GM23338 (cell line): ENCODE measurements at regions not wholly inside any gene's neighbourhood (a gene's known extent, or its start where the extent isn't known, plus 50 kb on each side); places are given as distances from the start of the nearest gene placed in this dataset.

Experiments used
- ATAC-seq: fragments of 200-7000 bp; cut with Tn5 transposase; 3 replicates; pipeline ENCODE4 v1.9.1; 2020
- DNase-seq: peaks from one replicate; pipeline ENCODE4 v3.0.0-alpha.2; 2015; ENCODE audit warnings: low spot score
- H2AFZ ChIP-seq: fragments of 200-600 bp; sonication (generic); 2 replicates; pipeline ENCODE4 v1.8.0; 2016; ENCODE audit warnings: antibody characterized with exemption, mild to moderate bottlenecking, moderate library complexity
- H3F3A ChIP-seq: fragments of 200-600 bp; sonication (generic); replicated peaks from 2 replicates; pipeline ENCODE4 v1.8.0; 2017; ENCODE audit warnings: antibody characterized with exemption, mixed run types, low read depth
- H3K27ac ChIP-seq: fragments of 200-600 bp; sonication (generic); 2 replicates; pipeline ENCODE4 v1.6.1; 2016; ENCODE audit warnings: low read depth
- H3K27me3 ChIP-seq: fragments of 200-600 bp; sonication (generic); 2 replicates; pipeline ENCODE4 v1.8.0; 2016; ENCODE audit warnings: mild to moderate bottlenecking, mixed run types, moderate library complexity; ENCODE audit not compliant: insufficient read depth
- H3K36me3 ChIP-seq: fragments of 200-600 bp; sonication (generic); 2 replicates; pipeline ENCODE4 v1.8.0; 2016; ENCODE audit warnings: mild to moderate bottlenecking; ENCODE audit not compliant: insufficient read depth
- H3K4me1 ChIP-seq: fragments of 200-600 bp; sonication (generic); 2 replicates; pipeline ENCODE4 v1.8.0; 2016; ENCODE audit warnings: mild to moderate bottlenecking, moderate library complexity; ENCODE audit not compliant: insufficient read depth
- H3K4me2 ChIP-seq: fragments of 200-600 bp; sonication (generic); 2 replicates; pipeline ENCODE4 v1.7.1; 2017; ENCODE audit warnings: mixed run types
- H3K4me3 ChIP-seq: fragments of 200-600 bp; sonication (generic); 2 replicates; pipeline ENCODE4 v1.6.1; 2016; ENCODE audit warnings: mixed run types
- H3K79me2 ChIP-seq: fragments of 200-600 bp; sonication (generic); replicated peaks from 2 replicates; pipeline ENCODE4 v1.8.0; 2017; ENCODE audit warnings: mild to moderate bottlenecking; ENCODE audit not compliant: insufficient read depth
- H3K9me2 ChIP-seq: fragments of 200-600 bp; sonication (generic); 2 replicates; pipeline ENCODE4 v1.8.0; 2017; ENCODE audit not compliant: insufficient read depth
- H4K20me1 ChIP-seq: fragments of 200-600 bp; sonication (generic); replicated peaks from 2 replicates; pipeline ENCODE4 v1.8.0; 2017; ENCODE audit warnings: mild to moderate bottlenecking; ENCODE audit not compliant: insufficient read depth
- H3K27ac Mint-ChIP-seq: 2 replicates; pipeline ENCODE4 v1.8.0; 2020; ENCODE audit warnings: inconsistent platforms, mild to moderate bottlenecking, moderate library complexity, mixed read lengths
- H3K27me3 Mint-ChIP-seq: 3 replicates; pipeline ENCODE4 v1.8.0; 2022; ENCODE audit warnings: low read depth, mild to moderate bottlenecking, moderate library complexity, mixed read lengths, inconsistent platforms; ENCODE audit not compliant: insufficient read depth, poor library complexity
- H3K36me3 Mint-ChIP-seq: 3 replicates; pipeline ENCODE4 v1.8.0; 2021; ENCODE audit warnings: low read depth, mild to moderate bottlenecking, inconsistent platforms, moderate library complexity, mixed read lengths
- H3K4me1 Mint-ChIP-seq: 3 replicates; pipeline ENCODE4 v1.8.0; 2020; ENCODE audit warnings: mild to moderate bottlenecking, inconsistent platforms, mixed read lengths
- H3K4me3 Mint-ChIP-seq: 3 replicates; pipeline ENCODE4 v1.8.0; 2021; ENCODE audit warnings: moderate library complexity, mild to moderate bottlenecking, inconsistent platforms, mixed read lengths
- H3K9me3 Mint-ChIP-seq: 3 replicates; pipeline ENCODE4 v1.8.0; 2020; ENCODE audit warnings: moderate library complexity, mild to moderate bottlenecking, inconsistent platforms, mixed read lengths
- EZH2 ChIP-seq: fragments of 200-600 bp; sonication (generic); IDR thresholded peaks from one replicate; pipeline ENCODE4 v1.8.0; 2017; ENCODE audit warnings: antibody characterized with exemption, mild to moderate bottlenecking, low read depth; ENCODE audit not compliant: unreplicated experiment
- EZH2phosphoT487 ChIP-seq: fragments of 200-600 bp; sonication (generic); IDR thresholded peaks from one replicate; pipeline ENCODE4 v1.8.1; 2018; ENCODE audit warnings: antibody characterized with exemption; ENCODE audit not compliant: unreplicated experiment
- JUNB ChIP-seq: IDR thresholded peaks from one replicate; pipeline ENCODE4 v1.6.1; 2016; ENCODE audit warnings: antibody characterized with exemption; ENCODE audit not compliant: unreplicated experiment
- NANOG ChIP-seq: IDR thresholded peaks from 2 replicates; pipeline ENCODE4 v1.6.1; 2016; ENCODE audit warnings: antibody characterized with exemption, borderline replicate concordance
- STAT1 ChIP-seq: IDR thresholded peaks from one replicate; pipeline ENCODE4 v1.6.1; 2016; ENCODE audit warnings: antibody characterized with exemption; ENCODE audit not compliant: unreplicated experiment
- ZNF114 ChIP-seq: fragments of 250-450 bp; sonication (Bioruptor Pico); IDR thresholded peaks from 2 replicates; pipeline ENCODE4 v1.5.0; 2020; ENCODE audit warnings: mild to moderate bottlenecking, moderate library complexity
- ZNF331 ChIP-seq: fragments of 250-450 bp; sonication (Bioruptor Pico); IDR thresholded peaks from 2 replicates; pipeline ENCODE4 v1.5.0; 2020; ENCODE audit warnings: low read depth, mild to moderate bottlenecking, moderate library complexity
- TF ChIP-seq, protein P1 (sequence below), 2 experiments: fragments of 200-600 bp in 1 of 2; sonication (generic) in 1 of 2; conservative IDR thresholded peaks; 2 replicates each; pipeline versions ENCODE4 v1.5.1 to v1.6.1; 2016 to 2017; ENCODE audit warnings: antibody characterized with exemption in 2 of 2, low read depth in 2 of 2, mild to moderate bottlenecking in 2 of 2, moderate library complexity in 1 of 2
- TF ChIP-seq, protein P2 (sequence below): IDR thresholded peaks from 2 replicates; pipeline ENCODE4 v1.6.1; 2016; ENCODE audit warnings: antibody characterized with exemption
- TF ChIP-seq, protein P3 (sequence below): IDR thresholded peaks from one replicate; pipeline ENCODE4 v1.6.1; 2018; ENCODE audit warnings: antibody characterized with exemption; ENCODE audit not compliant: unreplicated experiment
- TF ChIP-seq, protein P4 (sequence below): fragments of 250-450 bp; sonication (Bioruptor Pico); IDR thresholded peaks from 2 replicates; pipeline ENCODE4 v1.5.0; 2020; ENCODE audit warnings: mild to moderate bottlenecking, moderate library complexity

DNA sequence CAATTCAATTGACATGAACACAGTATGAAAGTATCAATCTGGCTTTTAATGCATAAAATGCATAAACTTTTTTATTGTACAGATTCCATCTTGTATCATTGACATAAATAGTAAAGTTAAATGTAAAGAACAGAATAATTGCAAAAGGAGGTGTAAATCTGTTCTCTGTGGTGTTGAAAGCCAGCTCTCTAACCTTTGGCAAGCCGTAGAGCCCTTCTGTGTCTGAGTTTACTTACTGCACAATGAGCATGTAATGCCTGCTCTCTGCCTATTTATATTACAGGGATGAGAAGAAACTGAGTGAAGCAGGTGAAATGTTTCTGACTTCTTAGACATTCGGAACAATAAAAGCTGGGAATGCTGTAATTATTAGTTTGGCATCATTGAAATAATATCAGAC lies 389.3 kb upstream of the EPHA5 start (continued):
- TF ChIP-seq, protein P1, sequence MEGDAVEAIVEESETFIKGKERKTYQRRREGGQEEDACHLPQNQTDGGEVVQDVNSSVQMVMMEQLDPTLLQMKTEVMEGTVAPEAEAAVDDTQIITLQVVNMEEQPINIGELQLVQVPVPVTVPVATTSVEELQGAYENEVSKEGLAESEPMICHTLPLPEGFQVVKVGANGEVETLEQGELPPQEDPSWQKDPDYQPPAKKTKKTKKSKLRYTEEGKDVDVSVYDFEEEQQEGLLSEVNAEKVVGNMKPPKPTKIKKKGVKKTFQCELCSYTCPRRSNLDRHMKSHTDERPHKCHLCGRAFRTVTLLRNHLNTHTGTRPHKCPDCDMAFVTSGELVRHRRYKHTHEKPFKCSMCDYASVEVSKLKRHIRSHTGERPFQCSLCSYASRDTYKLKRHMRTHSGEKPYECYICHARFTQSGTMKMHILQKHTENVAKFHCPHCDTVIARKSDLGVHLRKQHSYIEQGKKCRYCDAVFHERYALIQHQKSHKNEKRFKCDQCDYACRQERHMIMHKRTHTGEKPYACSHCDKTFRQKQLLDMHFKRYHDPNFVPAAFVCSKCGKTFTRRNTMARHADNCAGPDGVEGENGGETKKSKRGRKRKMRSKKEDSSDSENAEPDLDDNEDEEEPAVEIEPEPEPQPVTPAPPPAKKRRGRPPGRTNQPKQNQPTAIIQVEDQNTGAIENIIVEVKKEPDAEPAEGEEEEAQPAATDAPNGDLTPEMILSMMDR (conservative IDR thresholded peaks at IDR 0.05; ENCODE audit: low read depth in 2 of 2), result no peak

DNA sequence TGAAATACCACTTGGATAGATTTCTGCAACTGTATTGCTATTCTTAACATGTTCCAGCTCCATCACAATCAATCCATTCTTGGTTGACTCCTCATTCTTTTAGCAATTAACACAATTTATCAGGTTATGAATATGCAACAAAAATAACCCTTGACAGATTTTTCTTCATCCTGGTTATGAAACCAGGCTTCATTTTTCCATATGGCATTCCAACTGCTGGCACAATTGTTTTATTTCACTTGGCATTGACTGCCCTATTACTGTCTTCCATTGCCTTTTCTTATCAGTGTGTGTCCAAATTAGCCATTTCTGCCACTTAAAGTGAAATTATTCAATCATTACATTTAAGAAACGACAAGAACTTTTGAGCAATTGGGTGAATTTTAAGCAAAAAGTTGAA lies 388.8 kb upstream of the EPHA5 start:
- Mint-ChIP-seq H3K36me3 (no peaks in the 10 kb centered on the region), H3K27me3 (no peaks in the 10 kb centered on the region), H3K4me3 (no peak overlapping the region), H3K27ac (no peak overlapping the region), H3K9me3 (no peaks in the 10 kb centered on the region), H3K4me1 (no peaks in the 10 kb centered on the region)
- Histone ChIP-seq H3K79me2 (no peaks in the 10 kb centered on the region), H3F3A (no peaks in the 10 kb centered on the region), H4K20me1 (no peaks in the 10 kb centered on the region), H3K27me3 (no peaks in the 10 kb centered on the region), H3K4me1 (no peaks in the 10 kb centered on the region), H2AFZ (no peak overlapping the region), H3K4me3 (no peak overlapping the region), H3K27ac (no peak overlapping the region), H3K9me2 (0 out of 2 replicates have a peak, but pooled peaks cover 6% of the 10 kb centered on the region), H3K36me3 (no peaks in the 10 kb centered on the region), H3K4me2 (no peak overlapping the region)
- no peak for ATAC-seq
- no peak for DNase-seq
- TF ChIP-seq NANOG (no peak), JUNB (no peak), EZH2 (no peak), ZNF114 (no peak), EZH2phosphoT487 (no peak), ZNF331 (CRISPR knock-in tag) (no peak), STAT1 (no peak)
- TF ChIP-seq, protein P2, sequence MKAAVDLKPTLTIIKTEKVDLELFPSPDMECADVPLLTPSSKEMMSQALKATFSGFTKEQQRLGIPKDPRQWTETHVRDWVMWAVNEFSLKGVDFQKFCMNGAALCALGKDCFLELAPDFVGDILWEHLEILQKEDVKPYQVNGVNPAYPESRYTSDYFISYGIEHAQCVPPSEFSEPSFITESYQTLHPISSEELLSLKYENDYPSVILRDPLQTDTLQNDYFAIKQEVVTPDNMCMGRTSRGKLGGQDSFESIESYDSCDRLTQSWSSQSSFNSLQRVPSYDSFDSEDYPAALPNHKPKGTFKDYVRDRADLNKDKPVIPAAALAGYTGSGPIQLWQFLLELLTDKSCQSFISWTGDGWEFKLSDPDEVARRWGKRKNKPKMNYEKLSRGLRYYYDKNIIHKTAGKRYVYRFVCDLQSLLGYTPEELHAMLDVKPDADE, result no peak
- TF ChIP-seq, protein P1 (conservative IDR thresholded peaks at IDR 0.05; ENCODE audit: low read depth in 2 of 2), result no peak
- TF ChIP-seq, protein P3, sequence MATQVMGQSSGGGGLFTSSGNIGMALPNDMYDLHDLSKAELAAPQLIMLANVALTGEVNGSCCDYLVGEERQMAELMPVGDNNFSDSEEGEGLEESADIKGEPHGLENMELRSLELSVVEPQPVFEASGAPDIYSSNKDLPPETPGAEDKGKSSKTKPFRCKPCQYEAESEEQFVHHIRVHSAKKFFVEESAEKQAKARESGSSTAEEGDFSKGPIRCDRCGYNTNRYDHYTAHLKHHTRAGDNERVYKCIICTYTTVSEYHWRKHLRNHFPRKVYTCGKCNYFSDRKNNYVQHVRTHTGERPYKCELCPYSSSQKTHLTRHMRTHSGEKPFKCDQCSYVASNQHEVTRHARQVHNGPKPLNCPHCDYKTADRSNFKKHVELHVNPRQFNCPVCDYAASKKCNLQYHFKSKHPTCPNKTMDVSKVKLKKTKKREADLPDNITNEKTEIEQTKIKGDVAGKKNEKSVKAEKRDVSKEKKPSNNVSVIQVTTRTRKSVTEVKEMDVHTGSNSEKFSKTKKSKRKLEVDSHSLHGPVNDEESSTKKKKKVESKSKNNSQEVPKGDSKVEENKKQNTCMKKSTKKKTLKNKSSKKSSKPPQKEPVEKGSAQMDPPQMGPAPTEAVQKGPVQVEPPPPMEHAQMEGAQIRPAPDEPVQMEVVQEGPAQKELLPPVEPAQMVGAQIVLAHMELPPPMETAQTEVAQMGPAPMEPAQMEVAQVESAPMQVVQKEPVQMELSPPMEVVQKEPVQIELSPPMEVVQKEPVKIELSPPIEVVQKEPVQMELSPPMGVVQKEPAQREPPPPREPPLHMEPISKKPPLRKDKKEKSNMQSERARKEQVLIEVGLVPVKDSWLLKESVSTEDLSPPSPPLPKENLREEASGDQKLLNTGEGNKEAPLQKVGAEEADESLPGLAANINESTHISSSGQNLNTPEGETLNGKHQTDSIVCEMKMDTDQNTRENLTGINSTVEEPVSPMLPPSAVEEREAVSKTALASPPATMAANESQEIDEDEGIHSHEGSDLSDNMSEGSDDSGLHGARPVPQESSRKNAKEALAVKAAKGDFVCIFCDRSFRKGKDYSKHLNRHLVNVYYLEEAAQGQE, result no peak
- TF ChIP-seq, protein P4, sequence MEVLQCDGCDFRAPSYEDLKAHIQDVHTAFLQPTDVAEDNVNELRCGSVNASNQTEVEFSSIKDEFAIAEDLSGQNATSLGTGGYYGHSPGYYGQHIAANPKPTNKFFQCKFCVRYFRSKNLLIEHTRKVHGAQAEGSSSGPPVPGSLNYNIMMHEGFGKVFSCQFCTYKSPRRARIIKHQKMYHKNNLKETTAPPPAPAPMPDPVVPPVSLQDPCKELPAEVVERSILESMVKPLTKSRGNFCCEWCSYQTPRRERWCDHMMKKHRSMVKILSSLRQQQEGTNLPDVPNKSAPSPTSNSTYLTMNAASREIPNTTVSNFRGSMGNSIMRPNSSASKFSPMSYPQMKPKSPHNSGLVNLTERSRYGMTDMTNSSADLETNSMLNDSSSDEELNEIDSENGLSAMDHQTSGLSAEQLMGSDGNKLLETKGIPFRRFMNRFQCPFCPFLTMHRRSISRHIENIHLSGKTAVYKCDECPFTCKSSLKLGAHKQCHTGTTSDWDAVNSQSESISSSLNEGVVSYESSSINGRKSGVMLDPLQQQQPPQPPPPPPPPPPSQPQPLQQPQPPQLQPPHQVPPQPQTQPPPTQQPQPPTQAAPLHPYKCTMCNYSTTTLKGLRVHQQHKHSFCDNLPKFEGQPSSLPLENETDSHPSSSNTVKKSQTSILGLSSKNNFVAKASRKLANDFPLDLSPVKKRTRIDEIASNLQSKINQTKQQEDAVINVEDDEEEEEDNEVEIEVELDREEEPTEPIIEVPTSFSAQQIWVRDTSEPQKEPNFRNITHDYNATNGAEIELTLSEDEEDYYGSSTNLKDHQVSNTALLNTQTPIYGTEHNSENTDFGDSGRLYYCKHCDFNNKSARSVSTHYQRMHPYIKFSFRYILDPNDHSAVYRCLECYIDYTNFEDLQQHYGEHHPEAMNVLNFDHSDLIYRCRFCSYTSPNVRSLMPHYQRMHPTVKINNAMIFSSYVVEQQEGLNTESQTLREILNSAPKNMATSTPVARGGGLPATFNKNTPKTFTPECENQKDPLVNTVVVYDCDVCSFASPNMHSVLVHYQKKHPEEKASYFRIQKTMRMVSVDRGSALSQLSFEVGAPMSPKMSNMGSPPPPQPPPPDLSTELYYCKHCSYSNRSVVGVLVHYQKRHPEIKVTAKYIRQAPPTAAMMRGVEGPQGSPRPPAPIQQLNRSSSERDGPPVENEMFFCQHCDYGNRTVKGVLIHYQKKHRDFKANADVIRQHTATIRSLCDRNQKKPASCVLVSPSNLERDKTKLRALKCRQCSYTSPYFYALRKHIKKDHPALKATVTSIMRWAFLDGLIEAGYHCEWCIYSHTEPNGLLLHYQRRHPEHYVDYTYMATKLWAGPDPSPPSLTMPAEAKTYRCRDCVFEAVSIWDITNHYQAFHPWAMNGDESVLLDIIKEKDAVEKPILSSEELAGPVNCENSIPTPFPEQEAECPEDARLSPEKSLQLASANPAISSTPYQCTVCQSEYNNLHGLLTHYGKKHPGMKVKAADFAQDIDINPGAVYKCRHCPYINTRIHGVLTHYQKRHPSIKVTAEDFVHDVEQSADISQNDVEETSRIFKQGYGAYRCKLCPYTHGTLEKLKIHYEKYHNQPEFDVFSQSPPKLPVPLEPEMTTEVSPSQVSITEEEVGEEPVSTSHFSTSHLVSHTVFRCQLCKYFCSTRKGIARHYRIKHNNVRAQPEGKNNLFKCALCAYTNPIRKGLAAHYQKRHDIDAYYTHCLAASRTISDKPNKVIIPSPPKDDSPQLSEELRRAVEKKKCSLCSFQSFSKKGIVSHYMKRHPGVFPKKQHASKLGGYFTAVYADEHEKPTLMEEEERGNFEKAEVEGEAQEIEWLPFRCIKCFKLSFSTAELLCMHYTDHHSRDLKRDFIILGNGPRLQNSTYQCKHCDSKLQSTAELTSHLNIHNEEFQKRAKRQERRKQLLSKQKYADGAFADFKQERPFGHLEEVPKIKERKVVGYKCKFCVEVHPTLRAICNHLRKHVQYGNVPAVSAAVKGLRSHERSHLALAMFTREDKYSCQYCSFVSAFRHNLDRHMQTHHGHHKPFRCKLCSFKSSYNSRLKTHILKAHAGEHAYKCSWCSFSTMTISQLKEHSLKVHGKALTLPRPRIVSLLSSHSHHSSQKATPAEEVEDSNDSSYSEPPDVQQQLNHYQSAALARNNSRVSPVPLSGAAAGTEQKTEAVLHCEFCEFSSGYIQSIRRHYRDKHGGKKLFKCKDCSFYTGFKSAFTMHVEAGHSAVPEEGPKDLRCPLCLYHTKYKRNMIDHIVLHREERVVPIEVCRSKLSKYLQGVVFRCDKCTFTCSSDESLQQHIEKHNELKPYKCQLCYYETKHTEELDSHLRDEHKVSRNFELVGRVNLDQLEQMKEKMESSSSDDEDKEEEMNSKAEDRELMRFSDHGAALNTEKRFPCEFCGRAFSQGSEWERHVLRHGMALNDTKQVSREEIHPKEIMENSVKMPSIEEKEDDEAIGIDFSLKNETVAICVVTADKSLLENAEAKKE (CRISPR knock-in tag), result no peak
